Stimulated activated naive CD8-positive, alpha-beta T cell treated with anti-CD3 and anti-CD28 coated beads, Interleukin-15, Interleukin-2, amounts not matched to agents 100 ng/mL and 50 ng/mL, for 24 hours (primary cell): ENCODE measurements at regions not wholly inside any gene's neighbourhood (a gene's known extent, or its start where the extent isn't known, plus 50 kb on each side); places are given as distances from the start of the nearest gene placed in this dataset.
"Not testable (repeated sequence)": the region's sequence is repeated elsewhere in the genome, so short reads cannot be mapped to it uniquely, and the experiment has no call there.

Experiments used
- H3K27ac Mint-ChIP-seq: one replicate; pipeline ENCODE4 v1.8.0; 2021; ENCODE audit warnings: mild to moderate bottlenecking, mixed read lengths
- H3K27me3 Mint-ChIP-seq: one replicate; pipeline ENCODE4 v1.8.0; 2021; ENCODE audit warnings: mixed read lengths
- H3K36me3 Mint-ChIP-seq: one replicate; pipeline ENCODE4 v1.8.0; 2021; ENCODE audit warnings: low read depth, mixed read lengths
- H3K4me1 Mint-ChIP-seq: one replicate; pipeline ENCODE4 v1.8.0; 2021; ENCODE audit warnings: low read depth, mixed read lengths
- H3K4me3 Mint-ChIP-seq: one replicate; pipeline ENCODE4 v1.8.0; 2021; ENCODE audit warnings: mild to moderate bottlenecking, mixed read lengths
- H3K9me3 Mint-ChIP-seq: one replicate; pipeline ENCODE4 v1.8.0; 2021; ENCODE audit warnings: mixed read lengths

- Mint-ChIP-seq H3K9me3 (peaks cover 10% of the 10 kb centered on the region), H3K27me3 (no peaks in the 10 kb centered on the region), H3K27ac (no peak overlapping the region), H3K4me3 (no peak overlapping the region), H3K4me1 (no peaks in the 10 kb centered on the region), H3K36me3 (no peaks in the 10 kb centered on the region)
Observed at GRCh38 chr5:144684899-144685298, 514.2 kb downstream of the KCTD16 start.

GRCh38 chr5:144680711-144681110, 510.0 kb downstream of the KCTD16 start:
- Mint-ChIP-seq H3K4me1 (no peaks in the 10 kb centered on the region), H3K9me3 (peaks cover 8% of the 10 kb centered on the region), H3K27ac (no peak overlapping the region), H3K36me3 (no peaks in the 10 kb centered on the region), H3K27me3 (no peaks in the 10 kb centered on the region), H3K4me3 (no peak overlapping the region)

GRCh38 chr5:144671066-144671465, 500.4 kb downstream of the KCTD16 start:
- H3K9me3 Mint-ChIP-seq: peaks cover 16% of the 10 kb centered on the region
- no peak overlapping the region for H3K4me3 Mint-ChIP-seq
- H3K27ac Mint-ChIP-seq: no peak overlapping the region
- no peaks in the 10 kb centered on the region for H3K4me1 Mint-ChIP-seq
- no peaks in the 10 kb centered on the region for H3K36me3 Mint-ChIP-seq
- H3K27me3 Mint-ChIP-seq: no peaks in the 10 kb centered on the region

- peaks cover 4% of the 10 kb centered on the region for H3K9me3 Mint-ChIP-seq
- no peaks in the 10 kb centered on the region for H3K36me3 Mint-ChIP-seq
- no peaks in the 10 kb centered on the region for H3K4me1 Mint-ChIP-seq
- no peaks in the 10 kb centered on the region for H3K27me3 Mint-ChIP-seq
- no peak overlapping the region for H3K4me3 Mint-ChIP-seq
- H3K27ac Mint-ChIP-seq: no peak overlapping the region
Observed at GRCh38 chr5:144659634-144660227, 489.1 kb downstream of the KCTD16 start.

GRCh38 chr5:144644317-144644716, 473.6 kb downstream of the KCTD16 start:
- Mint-ChIP-seq H3K27me3 (no peaks in the 10 kb centered on the region), H3K4me3 (no peak overlapping the region), H3K4me1 (no peaks in the 10 kb centered on the region), H3K27ac (no peak overlapping the region), H3K36me3 (no peaks in the 10 kb centered on the region), H3K9me3 (peaks cover 8% of the 10 kb centered on the region)

GRCh38 chr5:144638787-144639186, 468.1 kb downstream of the KCTD16 start:
- no peaks in the 10 kb centered on the region for H3K36me3 Mint-ChIP-seq
- no peaks in the 10 kb centered on the region for H3K4me1 Mint-ChIP-seq
- no peaks in the 10 kb centered on the region for H3K27me3 Mint-ChIP-seq
- peaks cover 18% of the 10 kb centered on the region for H3K9me3 Mint-ChIP-seq
- no peak overlapping the region for H3K4me3 Mint-ChIP-seq
- no peak overlapping the region for H3K27ac Mint-ChIP-seq

GRCh38 chr5:144634138-144634537, 463.5 kb downstream of the KCTD16 start:
- peaks cover 30% of the 10 kb centered on the region for H3K9me3 Mint-ChIP-seq
- H3K27ac Mint-ChIP-seq: no peak overlapping the region
- no peaks in the 10 kb centered on the region for H3K36me3 Mint-ChIP-seq
- no peaks in the 10 kb centered on the region for H3K27me3 Mint-ChIP-seq
- no peaks in the 10 kb centered on the region for H3K4me1 Mint-ChIP-seq
- H3K4me3 Mint-ChIP-seq: no peak overlapping the region

- peaks cover 4% of the 10 kb centered on the region for H3K9me3 Mint-ChIP-seq
- H3K27me3 Mint-ChIP-seq: peaks cover 7% of the 10 kb centered on the region
- no peaks in the 10 kb centered on the region for H3K4me1 Mint-ChIP-seq
- no peak overlapping the region for H3K4me3 Mint-ChIP-seq
- no peak overlapping the region for H3K27ac Mint-ChIP-seq
- H3K36me3 Mint-ChIP-seq: no peaks in the 10 kb centered on the region
Observed at GRCh38 chr5:144598451-144599068, 427.9 kb downstream of the KCTD16 start.

GRCh38 chr5:144596517-144596916, 425.8 kb downstream of the KCTD16 start:
- Mint-ChIP-seq H3K4me3 (no peak overlapping the region), H3K27me3 (peaks cover 7% of the 10 kb centered on the region), H3K27ac (no peak overlapping the region), H3K4me1 (no peaks in the 10 kb centered on the region), H3K9me3 (peaks cover 4% of the 10 kb centered on the region), H3K36me3 (no peaks in the 10 kb centered on the region)

GRCh38 chr5:144594919-144595318, 424.2 kb downstream of the KCTD16 start:
- Mint-ChIP-seq H3K9me3 (peaks cover 4% of the 10 kb centered on the region), H3K36me3 (no peaks in the 10 kb centered on the region), H3K27me3 (peaks cover 7% of the 10 kb centered on the region), H3K4me3 (no peak overlapping the region), H3K4me1 (no peaks in the 10 kb centered on the region), H3K27ac (no peak overlapping the region)

GRCh38 chr5:144594234-144594633, 423.6 kb downstream of the KCTD16 start:
- not testable (repeated sequence) for H3K27me3 Mint-ChIP-seq, H3K4me1 Mint-ChIP-seq, H3K9me3 Mint-ChIP-seq, H3K4me3 Mint-ChIP-seq, H3K36me3 Mint-ChIP-seq, H3K27ac Mint-ChIP-seq

- Mint-ChIP-seq H3K36me3 (no peaks in the 10 kb centered on the region), H3K27me3 (no peaks in the 10 kb centered on the region), H3K4me3 (no peak overlapping the region), H3K9me3 (no peaks in the 10 kb centered on the region), H3K27ac (no peak overlapping the region), H3K4me1 (no peaks in the 10 kb centered on the region)
Observed at GRCh38 chr5:144585681-144586080, 415.0 kb downstream of the KCTD16 start.

- Mint-ChIP-seq H3K4me3 (no peak overlapping the region), H3K27me3 (no peaks in the 10 kb centered on the region), H3K27ac (no peak overlapping the region), H3K36me3 (no peaks in the 10 kb centered on the region), H3K9me3 (no peaks in the 10 kb centered on the region), H3K4me1 (no peaks in the 10 kb centered on the region)
Observed at GRCh38 chr5:144583541-144584449, 413.1 kb downstream of the KCTD16 start.

- Mint-ChIP-seq H3K4me1 (no peaks in the 10 kb centered on the region), H3K36me3 (no peaks in the 10 kb centered on the region), H3K4me3 (no peak overlapping the region), H3K27ac (no peak overlapping the region), H3K9me3 (no peaks in the 10 kb centered on the region), H3K27me3 (no peaks in the 10 kb centered on the region)
Observed at GRCh38 chr5:144582066-144582465, 411.4 kb downstream of the KCTD16 start.

GRCh38 chr5:144581044-144581443, 410.4 kb downstream of the KCTD16 start:
- Mint-ChIP-seq H3K27me3 (no peaks in the 10 kb centered on the region), H3K4me1 (no peaks in the 10 kb centered on the region), H3K27ac (no peak overlapping the region), H3K4me3 (no peak overlapping the region), H3K36me3 (no peaks in the 10 kb centered on the region), H3K9me3 (no peaks in the 10 kb centered on the region)
